ENCODE measurements at regions not wholly inside any gene's neighbourhood (a gene's known extent, or its start where the extent isn't known, plus 50 kb on each side); places are given as distances from the start of the nearest gene placed in this dataset.

DNA sequence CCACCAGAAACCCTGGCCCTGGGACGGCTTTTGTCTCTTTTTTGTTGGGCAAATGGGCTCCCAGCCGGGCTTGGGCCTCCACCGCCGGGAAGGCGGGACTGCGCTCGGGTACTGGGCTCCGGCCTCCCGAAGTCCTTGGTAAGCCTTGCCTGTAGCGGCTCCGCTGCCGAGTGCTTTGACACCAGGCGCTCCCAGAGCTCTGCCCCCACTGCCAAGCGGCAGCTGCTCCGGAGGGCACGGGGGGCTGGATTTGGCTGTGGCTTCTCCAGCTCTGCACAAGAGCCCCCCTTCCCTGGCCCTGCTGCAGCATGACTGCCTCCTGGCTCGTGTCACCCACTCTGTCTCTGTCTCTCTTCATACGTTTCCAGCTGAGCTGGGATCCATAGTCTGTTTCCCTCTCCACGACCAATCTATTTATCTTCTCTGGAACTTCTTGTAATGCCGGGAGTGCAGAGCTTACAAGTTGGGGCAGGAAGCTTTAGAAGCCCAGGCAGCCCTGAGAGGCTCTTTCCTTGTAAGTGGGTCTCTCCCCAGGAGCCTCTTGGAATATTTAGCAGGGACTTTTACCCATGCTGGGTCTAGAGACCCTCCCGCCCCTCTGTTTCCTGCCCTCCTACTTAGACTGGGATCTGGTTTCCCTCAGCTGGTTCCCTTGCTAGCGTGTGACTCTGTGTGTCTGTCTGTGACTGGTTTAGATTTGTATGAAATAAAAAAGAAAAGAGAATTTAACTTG lies 246.9 kb upstream of the GSE1 start:
- TF ChIP-seq EZH2 (IDR thresholded peaks at IDR 0.05; ENCODE audit: insufficient read depth, poor library complexity, severe bottlenecking) (no peak), EZH2phosphoT487 (IDR thresholded peaks at IDR 0.05; ENCODE audit: insufficient read depth, low read depth) (no peak)
